H1 (cell line): ENCODE measurements at regions not wholly inside any gene's neighbourhood (a gene's known extent, or its start where the extent isn't known, plus 50 kb on each side); places are given as distances from the start of the nearest gene placed in this dataset.

Experiments used
- CTCF ChIA-PET: fragments of 300-600 bp; sonication (Branson Sonifier 250); formaldehyde crosslinking; loops from one replicate; lab custom pipeline; 2021; ENCODE audit not compliant: partially characterized antibody; lab: Charles Lee
- POLR2A ChIA-PET: fragments of 300-600 bp; sonication (Branson Sonifier 250); formaldehyde crosslinking; loops from one replicate; lab custom pipeline; 2021; ENCODE audit warnings: inconsistent platforms; ENCODE audit not compliant: partially characterized antibody; lab: Charles Lee
- DNase-seq, 2 experiments: peaks; one replicate each; pipeline versions ENCODE4 v3.0.0 to v3.0.0-alpha.2; 2010 to 2022; ENCODE audit warnings: low spot score in 2 of 2, low read depth in 1 of 2, mixed read lengths in 1 of 2
- FAIRE-seq: peaks from 2 replicates; lab custom pipeline; 2011; peaks lifted over from hg19 to GRCh38; lab: Jason Lieb, UNC
- H2AFZ ChIP-seq: 2 replicates; pipeline ENCODE4 v1.8.1; 2012; ENCODE audit warnings: low read length, inconsistent platforms
- H2AK5ac ChIP-seq: 2 replicates; pipeline ENCODE4 v1.6.1; 2013; ENCODE audit warnings: low read depth, low read length
- H2BK120ac ChIP-seq: replicated peaks from 2 replicates; pipeline ENCODE3; 2013; ENCODE audit warnings: low read depth, low read length, inconsistent platforms
- H2BK12ac ChIP-seq: 2 replicates; pipeline ENCODE4 v1.6.1; 2013; ENCODE audit warnings: low read depth, low read length
- H2BK15ac ChIP-seq: 2 replicates; pipeline ENCODE4 v1.6.1; 2013; ENCODE audit warnings: low read length
- H2BK20ac ChIP-seq: 2 replicates; pipeline ENCODE4 v1.6.1; 2013; ENCODE audit warnings: low read length
- H2BK5ac ChIP-seq: 2 replicates; pipeline ENCODE4 v1.6.1; 2013; ENCODE audit warnings: low read depth, low read length
- H3K14ac ChIP-seq: 2 replicates; pipeline ENCODE4 v1.6.1; 2013; ENCODE audit warnings: inconsistent platforms; ENCODE audit not compliant: insufficient read length
- H3K18ac ChIP-seq: 2 replicates; pipeline ENCODE4 v1.6.1; 2013; ENCODE audit warnings: low read length; ENCODE audit errors: extremely low read depth
- H3K23ac ChIP-seq: 2 replicates; pipeline ENCODE4 v1.6.1; 2013; ENCODE audit warnings: inconsistent platforms; ENCODE audit not compliant: insufficient read length
- H3K23me2 ChIP-seq: 2 replicates; pipeline ENCODE4 v1.6.1; 2013; ENCODE audit warnings: low read depth, low read length
- H3K27ac ChIP-seq: 2 replicates; pipeline ENCODE4 v1.6.1; 2011; ENCODE audit warnings: low read depth, low read length, inconsistent platforms
- H3K27me3 ChIP-seq, 4 experiments: replicated peaks in 1 of 4; 1 replicate in 1 of 4; 2 replicates in 3 of 4; pipeline versions ENCODE4 v1.6.1 to v1.8.1; 2011 to 2013; ENCODE audit warnings: low read length in 3 of 4, mild to moderate bottlenecking in 3 of 4, inconsistent platforms in 2 of 4, mixed read lengths in 2 of 4, moderate library complexity in 1 of 4; ENCODE audit not compliant: control insufficient read depth in 3 of 4, insufficient read depth in 3 of 4; ENCODE audit errors: extremely low read depth in 1 of 4
- H3K36me3 ChIP-seq, 4 experiments: 2 replicates each; pipeline versions ENCODE4 v1.6.1 to v1.8.1; 2011 to 2013; ENCODE audit warnings: mild to moderate bottlenecking in 4 of 4, low read length in 3 of 4, moderate library complexity in 2 of 4, control low read depth in 1 of 4, inconsistent platforms in 1 of 4; ENCODE audit not compliant: insufficient read depth in 4 of 4, control insufficient read depth in 2 of 4
- H3K4ac ChIP-seq: replicated peaks from 2 replicates; pipeline ENCODE3; 2013; ENCODE audit warnings: low read length, low read depth, mixed read lengths, inconsistent platforms; ENCODE audit not compliant: insufficient read length
- H3K4me1 ChIP-seq, 4 experiments: replicated peaks in 1 of 4; 1 replicate in 1 of 4; 2 replicates in 3 of 4; pipeline versions ENCODE4 v1.6.1 to v1.8.1; 2011 to 2013; ENCODE audit warnings: low read length in 3 of 4, inconsistent platforms in 2 of 4, mixed read lengths in 1 of 4; ENCODE audit not compliant: insufficient read depth in 4 of 4, control insufficient read depth in 3 of 4
- H3K4me2 ChIP-seq, 2 experiments: 2 replicates each; pipeline versions ENCODE4 v1.6.1 to v1.8.1; 2011 to 2013; ENCODE audit warnings: low read depth in 2 of 2, low read length in 2 of 2, control low read depth in 1 of 2, inconsistent platforms in 1 of 2, mild to moderate bottlenecking in 1 of 2; ENCODE audit not compliant: insufficient read depth in 1 of 2
- H3K4me3 ChIP-seq, 4 experiments: fragments of 200-600, 300-600 bp in 1 of 4; sonication (generic), shearing (Covaris generic), sonication (Bioruptor Twin) in 1 of 4; 2 replicates each; pipeline versions ENCODE4 v1.5.1 to v1.8.1; 2011 to 2016; ENCODE audit warnings: low read length in 4 of 4, low read depth in 3 of 4, control low read depth in 2 of 4, inconsistent platforms in 2 of 4, mild to moderate bottlenecking in 2 of 4, mixed read lengths in 1 of 4, moderate library complexity in 1 of 4; ENCODE audit not compliant: insufficient read depth in 2 of 4; ENCODE audit errors: extremely low read depth in 1 of 4
- H3K56ac ChIP-seq: replicated peaks from 2 replicates; pipeline ENCODE3; 2013; ENCODE audit warnings: low read depth, mild to moderate bottlenecking, mixed read lengths, low read length, inconsistent platforms; ENCODE audit not compliant: insufficient read length
- H3K79me1 ChIP-seq: 2 replicates; pipeline ENCODE4 v1.6.1; 2013; ENCODE audit warnings: low read depth, low read length, control low read depth
- H3K79me2 ChIP-seq, 2 experiments: 2 replicates each; pipeline versions ENCODE4 v1.6.1 to v1.8.1; 2012 to 2013; ENCODE audit warnings: low read length in 2 of 2, mild to moderate bottlenecking in 2 of 2, inconsistent platforms in 1 of 2; ENCODE audit not compliant: insufficient read depth in 2 of 2, control insufficient read depth in 1 of 2
- H3K9ac ChIP-seq, 4 experiments: replicated peaks in 1 of 4; 1 replicate in 1 of 4; 2 replicates in 3 of 4; pipeline versions ENCODE4 v1.6.1 to v1.8.1; 2011 to 2013; ENCODE audit warnings: low read depth in 3 of 4, low read length in 3 of 4, control low read depth in 2 of 4, mild to moderate bottlenecking in 2 of 4, moderate library complexity in 2 of 4, inconsistent platforms in 1 of 4; ENCODE audit errors: extremely low read depth in 1 of 4
- H3K9me3 ChIP-seq, 2 experiments: 2 replicates each; pipeline versions ENCODE4 v1.6.1 to v1.8.1; 2012 to 2013; ENCODE audit warnings: mild to moderate bottlenecking in 2 of 2, moderate library complexity in 2 of 2, control low read depth in 1 of 2, inconsistent platforms in 1 of 2, low read depth in 1 of 2, low read length in 1 of 2, mixed read lengths in 1 of 2; ENCODE audit not compliant: insufficient read depth in 2 of 2
- H4K20me1 ChIP-seq, 2 experiments: replicated peaks in 1 of 2; 2 replicates each; pipeline versions ENCODE3 to v1.8.1; 2011 to 2013; ENCODE audit warnings: inconsistent platforms in 2 of 2, low read length in 2 of 2, mild to moderate bottlenecking in 1 of 2; ENCODE audit not compliant: insufficient read depth in 2 of 2, control insufficient read depth in 1 of 2
- H4K5ac ChIP-seq: 2 replicates; pipeline ENCODE4 v1.6.1; 2013; ENCODE audit warnings: low read length, low read depth, mixed read lengths, inconsistent platforms; ENCODE audit not compliant: insufficient read length
- H4K8ac ChIP-seq: 2 replicates; pipeline ENCODE4 v1.8.0; 2013; ENCODE audit warnings: mild to moderate bottlenecking, moderate library complexity, low read length, inconsistent platforms; ENCODE audit not compliant: insufficient read depth; ENCODE audit errors: extremely low read depth
- H4K91ac ChIP-seq: replicated peaks from 2 replicates; pipeline ENCODE3; 2013; ENCODE audit warnings: low read length, mixed read lengths, inconsistent platforms; ENCODE audit not compliant: insufficient read length
- BACH1 ChIP-seq: IDR thresholded peaks from 2 replicates; pipeline ENCODE4 v1.6.1; 2012; ENCODE audit warnings: low read length, improper control_type of control experiment
- CEBPB ChIP-seq: IDR thresholded peaks from 2 replicates; pipeline ENCODE4 v1.6.1; 2012; ENCODE audit warnings: low read depth, low read length
- EP300 ChIP-seq, 2 experiments: IDR thresholded peaks; 1 replicate in 1 of 2; 2 replicates in 1 of 2; pipeline ENCODE4 v1.6.1; 2011 to 2012; ENCODE audit warnings: low read depth in 2 of 2, low read length in 2 of 2, mild to moderate bottlenecking in 2 of 2, borderline replicate concordance in 1 of 2, inconsistent platforms in 1 of 2, moderate library complexity in 1 of 2
- KDM5A ChIP-seq: fragments of 200-600 bp; IDR thresholded peaks from 2 replicates; pipeline ENCODE4 v1.7.1; 2012; ENCODE audit warnings: mild to moderate bottlenecking, low read length, inconsistent platforms, mixed read lengths
- MAFK ChIP-seq: IDR thresholded peaks from 2 replicates; pipeline ENCODE4 v1.6.1; 2012; ENCODE audit warnings: low read depth, mild to moderate bottlenecking, improper control_type of control experiment, low read length
- POU5F1 ChIP-seq: IDR thresholded peaks from 2 replicates; pipeline ENCODE4 v1.6.1; 2011; ENCODE audit warnings: low read depth, mild to moderate bottlenecking, low read length, moderate library complexity
- RAD21 ChIP-seq, 2 experiments: IDR thresholded peaks in 1 of 2; conservative IDR thresholded peaks in 1 of 2; 2 replicates each; pipeline ENCODE4 v1.6.1; 2011; ENCODE audit warnings: low read depth in 2 of 2, low read length in 2 of 2, improper control_type of control experiment in 1 of 2, inconsistent platforms in 1 of 2, mild to moderate bottlenecking in 1 of 2, moderate library complexity in 1 of 2
- SAP30 ChIP-seq: fragments of 300-600 bp; sonication (generic); IDR thresholded peaks from 2 replicates; pipeline ENCODE4 v1.7.1; 2012; ENCODE audit warnings: low read length, moderate library complexity, mild to moderate bottlenecking, inconsistent platforms; ENCODE audit not compliant: insufficient read depth, insufficient replicate concordance
- SRF ChIP-seq: IDR thresholded peaks from 2 replicates; pipeline ENCODE4 v1.6.1; 2011; ENCODE audit warnings: mild to moderate bottlenecking, low read depth, low read length, moderate library complexity
- TF ChIP-seq, protein P1 (sequence below): IDR thresholded peaks from 2 replicates; pipeline ENCODE4 v1.6.1; 2011; ENCODE audit warnings: low read length, improper control_type of control experiment
- TF ChIP-seq, protein P2 (sequence below), 3 experiments: IDR thresholded peaks; 1 replicate in 2 of 3; 2 replicates in 1 of 3; pipeline versions ENCODE4 v1.5.1 to v1.6.1; 2011; ENCODE audit warnings: low read length in 3 of 3, mild to moderate bottlenecking in 3 of 3, inconsistent platforms in 2 of 3, low read depth in 1 of 3, moderate library complexity in 1 of 3; ENCODE audit not compliant: insufficient read depth in 1 of 3; ENCODE audit errors: control extremely low read depth in 1 of 3

DNA sequence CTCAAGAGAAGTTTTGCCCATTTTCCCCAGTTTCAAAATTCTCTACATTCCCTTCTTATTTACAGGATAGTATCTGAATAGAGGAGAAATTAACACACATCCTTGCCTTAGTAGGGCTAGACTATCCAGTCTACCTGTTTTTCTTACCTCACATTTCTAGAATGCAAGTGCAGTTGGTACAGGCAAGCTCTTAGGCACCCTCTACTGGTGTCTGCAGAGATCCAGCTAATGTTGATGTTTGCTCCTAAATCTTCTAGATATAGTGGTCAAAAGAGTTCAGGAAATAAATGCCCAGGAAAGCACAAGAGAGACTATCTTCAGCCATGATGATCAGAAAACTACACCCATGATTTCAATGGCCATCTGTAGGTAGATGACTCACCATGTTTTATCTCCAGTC lies 205.3 kb downstream of the HTR7 start:
- Histone ChIP-seq H3K56ac (no peak overlapping the region), H3K79me2 (no peaks in the 10 kb centered on the region), H3K36me3 (no peaks in the 10 kb centered on the region), H4K5ac (no peak overlapping the region), H3K18ac (no peak overlapping the region), H2BK15ac (no peak overlapping the region), H4K20me1 (no peaks in the 10 kb centered on the region), H4K91ac (no peak overlapping the region), H3K4me2 (no peak overlapping the region), H3K4me3 (no peak overlapping the region), H3K23me2 (no peaks in the 10 kb centered on the region; the same call in 1 of the 2 replicates), H3K9ac (no peak overlapping the region), H2AFZ (no peak overlapping the region), H3K14ac (no peak overlapping the region), H3K27ac (no peak overlapping the region), H2AK5ac (no peak overlapping the region), H3K79me1 (no peaks in the 10 kb centered on the region), H3K23ac (no peak overlapping the region), H3K4me1 (no peaks in the 10 kb centered on the region), H2BK120ac (no peak overlapping the region), H3K9me3 (no peaks in the 10 kb centered on the region), H3K4ac (no peak overlapping the region), H2BK20ac (no peak overlapping the region), H2BK5ac (no peak overlapping the region), H4K8ac (no peak overlapping the region), H3K27me3 (no peaks in the 10 kb centered on the region), H2BK12ac (no peak overlapping the region)
- ChIA-PET CTCF (interaction anchor here (0.7 to 2.3 kb wide), 6 partner anchors 8 to 731 kb away, joined by 3 to 10 read pairs (median 3); no protein-coding TSS in a partner anchor), POLR2A (no interaction called here)
- FAIRE-seq (peak; percentile 48), DNase-seq (no peak)
- TF ChIP-seq, protein P1, sequence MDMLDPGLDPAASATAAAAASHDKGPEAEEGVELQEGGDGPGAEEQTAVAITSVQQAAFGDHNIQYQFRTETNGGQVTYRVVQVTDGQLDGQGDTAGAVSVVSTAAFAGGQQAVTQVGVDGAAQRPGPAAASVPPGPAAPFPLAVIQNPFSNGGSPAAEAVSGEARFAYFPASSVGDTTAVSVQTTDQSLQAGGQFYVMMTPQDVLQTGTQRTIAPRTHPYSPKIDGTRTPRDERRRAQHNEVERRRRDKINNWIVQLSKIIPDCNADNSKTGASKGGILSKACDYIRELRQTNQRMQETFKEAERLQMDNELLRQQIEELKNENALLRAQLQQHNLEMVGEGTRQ, result no peak
- TF ChIP-seq CEBPB (no peak), MAFK (no peak), KDM5A (no peak), EP300 (IDR thresholded peaks at IDR 0.05; ENCODE audit: borderline replicate concordance in 1 of 2, low read depth in 2 of 2, low read length in 2 of 2) (no peak), POU5F1 (no peak), RAD21 (IDR thresholded peaks at IDR 0.05 in 1 of 2, conservative IDR thresholded peaks at IDR 0.05 in 1 of 2; ENCODE audit: low read depth in 2 of 2, low read length in 2 of 2) (peak; percentile 73 to 79), SRF (no peak), SAP30 (no peak), BACH1 (no peak)
- TF ChIP-seq, protein P2, sequence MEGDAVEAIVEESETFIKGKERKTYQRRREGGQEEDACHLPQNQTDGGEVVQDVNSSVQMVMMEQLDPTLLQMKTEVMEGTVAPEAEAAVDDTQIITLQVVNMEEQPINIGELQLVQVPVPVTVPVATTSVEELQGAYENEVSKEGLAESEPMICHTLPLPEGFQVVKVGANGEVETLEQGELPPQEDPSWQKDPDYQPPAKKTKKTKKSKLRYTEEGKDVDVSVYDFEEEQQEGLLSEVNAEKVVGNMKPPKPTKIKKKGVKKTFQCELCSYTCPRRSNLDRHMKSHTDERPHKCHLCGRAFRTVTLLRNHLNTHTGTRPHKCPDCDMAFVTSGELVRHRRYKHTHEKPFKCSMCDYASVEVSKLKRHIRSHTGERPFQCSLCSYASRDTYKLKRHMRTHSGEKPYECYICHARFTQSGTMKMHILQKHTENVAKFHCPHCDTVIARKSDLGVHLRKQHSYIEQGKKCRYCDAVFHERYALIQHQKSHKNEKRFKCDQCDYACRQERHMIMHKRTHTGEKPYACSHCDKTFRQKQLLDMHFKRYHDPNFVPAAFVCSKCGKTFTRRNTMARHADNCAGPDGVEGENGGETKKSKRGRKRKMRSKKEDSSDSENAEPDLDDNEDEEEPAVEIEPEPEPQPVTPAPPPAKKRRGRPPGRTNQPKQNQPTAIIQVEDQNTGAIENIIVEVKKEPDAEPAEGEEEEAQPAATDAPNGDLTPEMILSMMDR (IDR thresholded peaks at IDR 0.05; ENCODE audit: control extremely low read depth in 1 of 3, insufficient read depth in 1 of 3, low read depth in 1 of 3, low read length in 3 of 3), result peak in 2 of 3 experiments; percentile 56 to 62; a peak in 3 of 4 replicates
